CD4-positive, alpha-beta T cell (primary cell): ENCODE measurements at regions not wholly inside any gene's neighbourhood (a gene's known extent, or its start where the extent isn't known, plus 50 kb on each side); places are given as distances from the start of the nearest gene placed in this dataset.

Experiments
- ATAC-seq: fragments of 200-7000 bp; cut with Tn5 transposase; one replicate; pipeline ENCODE4 v1.10.0; 2022; ENCODE audit warnings: mild to moderate bottlenecking; ENCODE audit not compliant: poor library complexity
- CTCF ChIA-PET: fragments of 350-600 bp; sonication (Branson Sonifier 250); formaldehyde crosslinking; loops from one replicate; lab custom pipeline; 2021; ENCODE audit warnings: antibody characterized with exemption, inconsistent platforms; lab: Charles Lee
- POLR2A ChIA-PET: fragments of 350-600 bp; sonication (Branson Sonifier 250); formaldehyde crosslinking; loops from one replicate; lab custom pipeline; 2021; ENCODE audit warnings: antibody characterized with exemption, inconsistent platforms; lab: Charles Lee
- DNase-seq, 14 experiments: peaks; one replicate each; pipeline ENCODE4 v3.0.0-alpha.2; 2013 to 2020; ENCODE audit warnings: mixed read lengths in 2 of 14
- H3K27ac ChIP-seq, 2 donors: one replicate each; pipeline versions ENCODE4 v1.5.1 to v1.7.0; 2013; ENCODE audit warnings: low read length in 2 of 2, low read depth in 1 of 2, mild to moderate bottlenecking in 1 of 2
- H3K27me3 ChIP-seq, 2 experiments: 1 replicate in 1 of 2; 2 replicates in 1 of 2; pipeline versions ENCODE4 v1.6.1 to v1.7.0; 2013; ENCODE audit warnings: low read length in 2 of 2, control low read depth in 1 of 2, mild to moderate bottlenecking in 1 of 2, moderate library complexity in 1 of 2; ENCODE audit not compliant: insufficient read depth in 2 of 2, control insufficient read depth in 1 of 2
- H3K36me3 ChIP-seq: one replicate; pipeline ENCODE4 v1.6.1; 2013; ENCODE audit warnings: low read length, control low read depth; ENCODE audit not compliant: insufficient read depth
- H3K4me1 ChIP-seq: one replicate; pipeline ENCODE4 v1.6.1; 2013; ENCODE audit warnings: low read length, control low read depth; ENCODE audit not compliant: insufficient read depth
- H3K4me3 ChIP-seq: one replicate; pipeline ENCODE4 v1.5.1; 2013; ENCODE audit warnings: mild to moderate bottlenecking, low read length, moderate library complexity
- H3K9me3 ChIP-seq, 2 experiments: 1 replicate in 1 of 2; 2 replicates in 1 of 2; pipeline versions ENCODE4 v1.6.1 to v1.7.0; 2013; ENCODE audit warnings: low read length in 2 of 2, mild to moderate bottlenecking in 2 of 2, control low read depth in 1 of 2, moderate library complexity in 1 of 2; ENCODE audit not compliant: control insufficient read depth in 1 of 2, insufficient read depth in 1 of 2
- H3K27ac Mint-ChIP-seq: one replicate; pipeline ENCODE4 v1.8.0; 2020; ENCODE audit warnings: mixed read lengths
- H3K27me3 Mint-ChIP-seq: one replicate; pipeline ENCODE4 v1.8.0; 2021; ENCODE audit warnings: mixed read lengths
- H3K36me3 Mint-ChIP-seq: one replicate; pipeline ENCODE4 v1.8.0; 2021; ENCODE audit warnings: low read depth, mixed read lengths
- H3K4me1 Mint-ChIP-seq: one replicate; pipeline ENCODE4 v1.8.0; 2021; ENCODE audit warnings: low read depth, mixed read lengths
- H3K4me3 Mint-ChIP-seq: one replicate; pipeline ENCODE4 v1.8.0; 2020; ENCODE audit warnings: mild to moderate bottlenecking, mixed read lengths
- H3K9me3 Mint-ChIP-seq: one replicate; pipeline ENCODE4 v1.8.0; 2020; ENCODE audit warnings: mixed read lengths
- CTCF ChIP-seq: fragments of 200-600 bp; IDR thresholded peaks from one replicate; pipeline ENCODE4 v1.8.0; 2022; ENCODE audit warnings: antibody characterized with exemption, mild to moderate bottlenecking
- intact Hi-C, 2 experiments: fragments of 100-400 bp; cut with DNase I in 1 of 2; cut with micrococcal nuclease in 1 of 2; formaldehyde crosslinking; loops; one replicate each; pipeline versions ENCODE4 v1.15.1 to v1.9.0; 2023 to 2025; cut with DNase I, micrococcal nuclease

- no peak overlapping the region for H3K4me3 Mint-ChIP-seq
- intact Hi-C loops = no loop called here
- no peaks in the 10 kb centered on the region for H3K9me3 ChIP-seq
- peaks cover 5% of the 10 kb centered on the region for H3K27me3 Mint-ChIP-seq
- no peak overlapping the region for H3K27ac ChIP-seq
- no peaks in the 10 kb centered on the region for H3K36me3 Mint-ChIP-seq
- ATAC-seq = no peak
- no peaks in the 10 kb centered on the region for H3K4me1 ChIP-seq
- TF ChIP-seq CTCF = no peak
- ChIA-PET CTCF (no interaction called here), POLR2A (no interaction called here)
- no peaks in the 10 kb centered on the region for H3K36me3 ChIP-seq
- H3K27ac Mint-ChIP-seq = no peak overlapping the region
- no peak overlapping the region for H3K4me3 ChIP-seq
- no peaks in the 10 kb centered on the region for H3K27me3 ChIP-seq
- DNase-seq = no peak
- peaks cover 2% of the 10 kb centered on the region for H3K9me3 Mint-ChIP-seq
- H3K4me1 Mint-ChIP-seq = no peaks in the 10 kb centered on the region
Measured at GRCh38 chr14:58987591-58987990, 200.9 kb upstream of the DAAM1 start.

GRCh38 chr14:58992935-58993334 lies 195.5 kb upstream of the DAAM1 start:
- POLR2A ChIA-PET = no interaction called here

GRCh38 chr14:58994130-58994529 lies 194.3 kb upstream of the DAAM1 start:
- no peak for TF ChIP-seq CTCF
- H3K27ac ChIP-seq = no peak overlapping the region
- ATAC-seq (no peak), DNase-seq (no peak)
- Mint-ChIP-seq H3K36me3 (no peaks in the 10 kb centered on the region), H3K27me3 (no peaks in the 10 kb centered on the region), H3K9me3 (peaks cover 2% of the 10 kb centered on the region), H3K4me1 (no peaks in the 10 kb centered on the region), H3K4me3 (no peak overlapping the region), H3K27ac (no peak overlapping the region)
- H3K9me3 ChIP-seq = peaks cover 0 to 4% of the 10 kb centered on the region in 2 experiments
- POLR2A ChIA-PET = no interaction called here
- H3K36me3 ChIP-seq = no peaks in the 10 kb centered on the region
- intact Hi-C loops = no loop called here
- H3K4me3 ChIP-seq = no peak overlapping the region
- H3K4me1 ChIP-seq = no peaks in the 10 kb centered on the region
- H3K27me3 ChIP-seq = no peaks in the 10 kb centered on the region
- CTCF ChIA-PET = no interaction called here

More at GRCh38 chr14:58992935-58993334, 195.5 kb upstream of the DAAM1 start:
- H3K4me3 ChIP-seq = no peak overlapping the region
- H3K4me1 Mint-ChIP-seq = no peaks in the 10 kb centered on the region
- no peak overlapping the region for H3K27ac ChIP-seq
- no peaks in the 10 kb centered on the region for H3K4me1 ChIP-seq
- no peak overlapping the region for H3K4me3 Mint-ChIP-seq
- intact Hi-C loops = no loop called here
- no peak for TF ChIP-seq CTCF
- no peaks in the 10 kb centered on the region for H3K36me3 Mint-ChIP-seq
- CTCF ChIA-PET = no interaction called here
- no peaks in the 10 kb centered on the region for H3K27me3 ChIP-seq
- ATAC-seq (no peak), DNase-seq (no peak)
- no peaks in the 10 kb centered on the region for H3K27me3 Mint-ChIP-seq
- no peak overlapping the region for H3K27ac Mint-ChIP-seq
- peaks cover 0 to 4% of the 10 kb centered on the region in 2 experiments for H3K9me3 ChIP-seq
- H3K9me3 Mint-ChIP-seq = peaks cover 2% of the 10 kb centered on the region
- no peaks in the 10 kb centered on the region for H3K36me3 ChIP-seq
